GM23248 (cell line): ENCODE measurements at regions not wholly inside any gene's neighbourhood (a gene's known extent, or its start where the extent isn't known, plus 50 kb on each side); places are given as distances from the start of the nearest gene placed in this dataset.
A peak's percentile ranks its signal among the peaks of the same experiment; 100 is the strongest.

Experiments
- DNase-seq: peaks from one replicate; pipeline ENCODE4 v3.0.0-alpha.2; 2015
- H2AFZ ChIP-seq: fragments of 200-600 bp; sonication (generic); 2 replicates; pipeline ENCODE4 v1.6.1; 2016; ENCODE audit warnings: antibody characterized with exemption
- H3F3A ChIP-seq: fragments of 200-600 bp; sonication (generic); 2 replicates; pipeline ENCODE4 v1.6.1; 2016; ENCODE audit warnings: mild to moderate bottlenecking, antibody characterized with exemption, mixed run types; ENCODE audit not compliant: insufficient read depth
- H3K27ac ChIP-seq: fragments of 200-600 bp; sonication (generic); 2 replicates; pipeline ENCODE4 v1.5.1; 2016; ENCODE audit warnings: mild to moderate bottlenecking
- H3K27me3 ChIP-seq: fragments of 200-600 bp; sonication (generic); replicated peaks from 2 replicates; pipeline ENCODE4 v1.6.1; 2016; ENCODE audit warnings: mild to moderate bottlenecking; ENCODE audit not compliant: insufficient read depth
- H3K36me3 ChIP-seq: fragments of 200-600 bp; sonication (generic); 2 replicates; pipeline ENCODE4 v1.6.1; 2016; ENCODE audit warnings: low read depth, mild to moderate bottlenecking
- H3K4me1 ChIP-seq: fragments of 200-600 bp; sonication (generic); 2 replicates; pipeline ENCODE4 v1.6.1; 2016; ENCODE audit warnings: mild to moderate bottlenecking; ENCODE audit not compliant: insufficient read depth
- H3K4me2 ChIP-seq: fragments of 200-600 bp; sonication (generic); one replicate; pipeline ENCODE4 v1.6.1; 2016; ENCODE audit warnings: mild to moderate bottlenecking; ENCODE audit not compliant: unreplicated experiment
- H3K4me3 ChIP-seq: fragments of 200-600 bp; sonication (generic); 2 replicates; pipeline ENCODE4 v1.5.1; 2016; ENCODE audit warnings: mild to moderate bottlenecking
- H3K79me2 ChIP-seq: fragments of 200-600 bp; sonication (generic); 2 replicates; pipeline ENCODE4 v1.6.1; 2016; ENCODE audit warnings: mild to moderate bottlenecking; ENCODE audit not compliant: insufficient read depth
- H3K9ac ChIP-seq: fragments of 200-600 bp; sonication (generic); 2 replicates; pipeline ENCODE4 v1.6.1; 2016; ENCODE audit warnings: mild to moderate bottlenecking
- H3K9me2 ChIP-seq: fragments of 200-600 bp; sonication (generic); 2 replicates; pipeline ENCODE4 v1.6.1; 2016; ENCODE audit warnings: mixed run types, mild to moderate bottlenecking, moderate library complexity; ENCODE audit not compliant: insufficient read depth
- H3K9me3 ChIP-seq: fragments of 200-600 bp; sonication (generic); one replicate; pipeline ENCODE4 v1.6.1; 2017; ENCODE audit warnings: low read depth
- H4K20me1 ChIP-seq: fragments of 200-600 bp; sonication (generic); 2 replicates; pipeline ENCODE4 v1.6.0; 2016; ENCODE audit not compliant: insufficient read depth
- EZH2 ChIP-seq: fragments of 200-600 bp; sonication (generic); IDR thresholded peaks from 2 replicates; pipeline ENCODE4 v1.6.1; 2018; ENCODE audit warnings: antibody characterized with exemption, mild to moderate bottlenecking; ENCODE audit not compliant: insufficient read depth, poor library complexity, severe bottlenecking
- EZH2phosphoT487 ChIP-seq: fragments of 200-600 bp; sonication (generic); IDR thresholded peaks from 2 replicates; pipeline ENCODE4 v1.6.1; 2018; ENCODE audit warnings: antibody characterized with exemption, moderate library complexity, mild to moderate bottlenecking, low read depth; ENCODE audit not compliant: insufficient read depth
- WGBS, 2 experiments: methylation state at CpG; one replicate each; pipeline ENCODE4 v1.1.6; 2015 to 2017; ENCODE audit warnings: low lambda C conversion rate in 2 of 2, low coverage in 1 of 2; ENCODE audit errors: missing lambda C conversion rate in 2 of 2; 5-methylcytosine and 5-hydroxymethylcytosine counted together
- in situ Hi-C: fragments of 300-500 bp; cut with MboI; formaldehyde crosslinking; loops from 2 replicates; pipeline ENCODE4 v1.15.0; 2020

DNA sequence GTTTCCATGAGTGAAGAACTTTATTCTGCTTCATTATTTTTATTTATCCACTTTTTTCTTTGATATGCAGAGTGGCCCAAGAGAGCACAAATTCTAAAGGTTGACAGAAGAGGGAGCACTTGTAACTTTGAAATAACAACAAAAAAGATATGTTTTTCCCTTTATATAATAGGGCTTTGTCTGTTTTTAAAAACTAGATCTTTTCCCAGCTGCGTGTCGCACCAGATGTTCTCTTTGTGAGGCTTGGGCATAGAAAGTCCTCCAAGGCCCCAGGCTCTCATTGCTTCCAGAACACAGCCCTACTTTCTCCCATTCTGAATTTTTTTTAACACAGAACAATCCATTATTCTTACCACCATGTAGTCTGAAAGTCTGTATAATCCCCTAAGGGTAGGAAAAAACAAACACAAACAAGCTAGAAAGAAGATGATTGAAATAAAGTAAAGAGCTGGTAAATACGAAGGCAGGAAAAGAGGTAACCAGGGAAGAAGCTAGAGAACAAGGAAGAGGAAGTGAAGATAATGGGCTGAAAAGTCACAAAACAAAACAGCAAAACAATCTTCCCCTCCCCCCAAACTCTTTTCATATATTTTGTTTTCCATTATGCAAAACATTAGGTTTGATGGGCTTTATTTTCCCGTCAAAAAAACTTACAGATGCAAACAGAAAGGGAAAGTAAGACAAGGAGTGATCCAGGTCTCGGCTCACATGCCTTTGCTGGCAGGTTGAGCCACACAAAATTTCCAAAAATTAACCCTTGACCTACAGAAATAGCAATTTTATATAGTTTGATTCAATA, 160.4 kb downstream of the ABCA8 start:
- H3K9ac ChIP-seq = peak overlapping the region; percentile 72

DNA sequence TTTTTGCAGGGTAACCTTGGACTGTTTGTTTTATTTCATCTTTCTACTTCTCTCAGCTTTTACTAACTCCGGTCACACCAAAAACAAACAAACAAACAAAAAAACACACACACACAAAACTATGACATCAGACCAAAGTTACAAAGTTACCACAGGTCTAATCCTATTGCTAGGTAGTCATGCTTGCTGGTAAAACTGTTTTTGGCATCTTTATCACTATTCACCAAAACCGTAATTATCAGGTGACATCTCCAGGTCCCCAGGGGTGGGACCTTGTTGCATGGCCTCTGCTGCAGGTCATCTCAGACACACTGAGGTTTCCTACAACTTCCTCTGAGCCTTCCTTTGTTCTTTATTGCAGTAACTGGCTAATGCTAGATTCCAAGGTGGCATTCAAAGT, 162.3 kb downstream of the ABCA8 start:
- H3K9me2 ChIP-seq = no peaks in the 10 kb centered on the region
- 0 to 2% methylated on average over 2 of the region's 2 CpGs for WGBS, 2 experiments
- no peak for DNase-seq
- 0 out of 2 replicates have a peak overlapping the region, but pooled peaks have one; percentile 23 for H2AFZ ChIP-seq
- H3K9me3 ChIP-seq = no peaks in the 10 kb centered on the region
- in situ Hi-C loops = loop anchor here (10.0 to 25.0 kb wide), 2 partner anchors 262 to 719 kb away; no protein-coding TSS in a partner anchor
- peak overlapping the region; percentile 23 for H3K27ac ChIP-seq
- no peaks in the 10 kb centered on the region for H3K79me2 ChIP-seq
- H3K4me1 ChIP-seq = peaks cover 51% of the 10 kb centered on the region
- H3K27me3 ChIP-seq = no peaks in the 10 kb centered on the region
- H3K4me2 ChIP-seq = peak overlapping the region; percentile 50
- TF ChIP-seq EZH2phosphoT487 = no peak
- TF ChIP-seq EZH2 = no peak
- H3K4me3 ChIP-seq = no peak overlapping the region
- H3K9ac ChIP-seq = no peak overlapping the region
- peaks cover 45% of the 10 kb centered on the region for H3F3A ChIP-seq
- no peaks in the 10 kb centered on the region for H4K20me1 ChIP-seq
- H3K36me3 ChIP-seq = no peaks in the 10 kb centered on the region

More for the DNA sequence above, 160.4 kb downstream of the ABCA8 start:
- Histone ChIP-seq H3K4me3 (peak overlapping the region; percentile 39), H3K9me3 (no peaks in the 10 kb centered on the region), H2AFZ (peak overlapping the region; percentile 96), H3K27ac (peak overlapping the region; percentile 67), H3K27me3 (no peaks in the 10 kb centered on the region), H3K9me2 (no peaks in the 10 kb centered on the region), H3K4me2 (peak overlapping the region; percentile 78), H4K20me1 (no peaks in the 10 kb centered on the region), H3K79me2 (no peaks in the 10 kb centered on the region), H3K4me1 (peaks cover 51% of the 10 kb centered on the region), H3F3A (peaks cover 45% of the 10 kb centered on the region), H3K36me3 (no peaks in the 10 kb centered on the region)
- peak; percentile 71 for DNase-seq
- WGBS, 2 experiments = 7 to 16% methylated on average over 5 of the region's 5 CpGs
- TF ChIP-seq EZH2 (no peak), EZH2phosphoT487 (no peak)
- in situ Hi-C loops = loop anchor here (10.0 to 25.0 kb wide), 2 partner anchors 260 to 717 kb away; no protein-coding TSS in a partner anchor

DNA sequence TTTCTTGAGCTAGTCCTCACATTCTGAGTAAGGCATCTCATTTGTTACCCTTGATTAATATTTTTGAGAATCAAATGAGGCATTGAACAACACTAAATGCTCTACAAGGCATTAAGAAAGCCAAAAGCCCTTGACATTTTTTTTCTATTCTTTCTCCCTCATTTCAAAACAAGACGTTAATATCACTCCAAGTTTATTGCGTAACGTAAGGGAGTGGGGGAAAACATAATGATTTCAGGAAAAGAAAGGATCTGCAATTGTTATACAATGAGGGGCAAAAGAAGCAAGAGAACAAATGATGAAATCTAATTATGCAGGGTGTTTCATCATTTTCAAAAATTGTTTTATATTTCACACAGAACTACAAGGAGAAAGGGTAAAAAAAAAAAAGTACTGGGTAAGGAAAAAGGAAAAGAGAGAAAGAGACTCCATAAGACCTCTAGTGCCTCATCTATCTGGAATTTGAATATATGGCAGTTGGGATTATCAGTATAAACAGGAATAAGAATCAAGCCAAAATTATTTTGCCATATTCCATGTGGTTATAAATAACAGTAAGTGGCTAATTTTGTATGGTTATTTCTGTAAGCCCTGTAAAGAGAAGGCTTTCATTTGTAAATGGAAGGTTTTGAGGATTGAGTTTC, 163.0 kb downstream of the ABCA8 start:
- no peak overlapping the region for H3K9ac ChIP-seq
- H3K4me3 ChIP-seq = no peak overlapping the region
- H3K36me3 ChIP-seq = no peaks in the 10 kb centered on the region
- TF ChIP-seq EZH2phosphoT487 (no peak), EZH2 (no peak)
- no peaks in the 10 kb centered on the region for H3K79me2 ChIP-seq
- peak overlapping the region; percentile 50 for H3K4me2 ChIP-seq
- H3K27me3 ChIP-seq = no peaks in the 10 kb centered on the region
- in situ Hi-C loops = loop anchor here (10.0 to 25.0 kb wide), 2 partner anchors 263 to 720 kb away; no protein-coding TSS in a partner anchor
- no peaks in the 10 kb centered on the region for H3K9me3 ChIP-seq
- H3K4me1 ChIP-seq = peaks cover 51% of the 10 kb centered on the region
- 27 to 32% methylated on average over 3 of the region's 3 CpGs for WGBS, 2 experiments
- peaks cover 45% of the 10 kb centered on the region for H3F3A ChIP-seq
- DNase-seq = peak; percentile 36
- H2AFZ ChIP-seq = peak overlapping the region; percentile 23; the same call in 1 of the 2 replicates
- no peaks in the 10 kb centered on the region for H3K9me2 ChIP-seq
- H4K20me1 ChIP-seq = no peaks in the 10 kb centered on the region
- peak overlapping the region; percentile 23 for H3K27ac ChIP-seq

DNA sequence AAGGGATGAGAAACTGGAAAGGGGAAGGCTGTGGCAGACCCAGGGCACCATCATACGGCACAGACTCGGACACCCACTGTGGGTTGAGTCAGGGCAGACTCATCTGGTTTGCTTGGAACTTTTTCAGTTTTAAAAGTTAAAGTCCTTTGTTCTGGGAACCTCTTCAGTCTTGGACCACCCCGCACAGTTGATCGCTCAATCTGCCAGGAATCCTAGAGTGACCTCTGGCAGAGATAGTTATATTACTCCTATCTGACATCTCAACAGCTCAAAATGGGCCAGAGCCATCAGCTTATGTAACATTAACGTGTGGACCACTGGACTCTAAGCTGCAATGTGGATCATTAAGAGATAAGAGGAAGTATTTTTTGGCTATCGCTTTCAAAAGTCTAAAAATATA, 164.3 kb downstream of the ABCA8 start:
- Histone ChIP-seq H3K4me3 (peak overlapping the region; percentile 7; the same call in 1 of the 2 replicates), H3K79me2 (no peaks in the 10 kb centered on the region), H3K36me3 (no peaks in the 10 kb centered on the region), H3K9me2 (no peaks in the 10 kb centered on the region), H3K9me3 (no peaks in the 10 kb centered on the region), H3K27ac (peak overlapping the region; percentile 28), H3K27me3 (no peaks in the 10 kb centered on the region), H3K9ac (no peak overlapping the region), H4K20me1 (no peaks in the 10 kb centered on the region), H3F3A (peaks cover 45% of the 10 kb centered on the region), H3K4me1 (peaks cover 51% of the 10 kb centered on the region), H3K4me2 (peak overlapping the region; percentile 19), H2AFZ (peak overlapping the region; percentile 42)
- 5 to 7% methylated on average over 6 of the region's 6 CpGs for WGBS, 2 experiments
- TF ChIP-seq EZH2 (no peak), EZH2phosphoT487 (no peak)
- in situ Hi-C loops = loop anchor here (10.0 to 25.0 kb wide), 2 partner anchors 264 to 721 kb away; no protein-coding TSS in a partner anchor
- peak; percentile 61 for DNase-seq
